ENCODE measurements at regions not wholly inside any gene's neighbourhood (a gene's known extent, or its start where the extent isn't known, plus 50 kb on each side); places are given as distances from the start of the nearest gene placed in this dataset.

DNA sequence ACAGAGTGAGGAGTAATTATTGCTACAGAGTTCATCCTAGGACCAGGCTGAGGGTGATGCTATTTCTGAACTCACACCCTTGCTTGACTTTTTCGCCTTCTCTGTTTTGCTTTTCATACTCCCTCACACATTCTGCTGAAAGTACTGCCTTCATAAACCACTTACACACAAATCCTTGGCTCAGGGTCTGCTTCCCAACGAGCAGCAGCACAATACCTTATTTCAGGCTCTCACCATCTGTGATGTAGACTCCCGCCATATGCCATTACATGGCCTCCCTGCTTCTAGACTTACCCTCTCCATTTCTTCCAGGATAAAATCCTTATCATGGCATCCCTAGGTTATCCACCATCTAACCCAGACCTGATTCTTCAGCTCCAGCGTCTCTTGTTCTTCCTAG, 321.3 kb upstream of the SPTLC3 start:
- Histone ChIP-seq H3K9me3 (replicated peaks; ENCODE audit: control insufficient read depth, insufficient read depth, low read length) (peaks cover 5% of the 10 kb centered on the region), H3K4me1 (ENCODE audit: control insufficient read depth, extremely low read depth, insufficient read depth, low read length) (no peaks in the 10 kb centered on the region), H3K4me3 (replicated peaks in 1 of 3; ENCODE audit: insufficient read depth in 1 of 3, low read depth in 1 of 3, low read length in 3 of 3) (no peak overlapping the region), H3K9me1 (replicated peaks; ENCODE audit: control insufficient read depth, extremely low read depth, insufficient read depth, low read length) (no peaks in the 10 kb centered on the region), H3K9ac (replicated peaks; ENCODE audit: extremely low read depth, insufficient read depth, low read length) (no peak overlapping the region), H3K79me2 (ENCODE audit: control insufficient read depth, insufficient read depth, low read length) (no peaks in the 10 kb centered on the region), H3K4me2 (ENCODE audit: insufficient read depth, low read length) (no peak overlapping the region), H2AFZ (ENCODE audit: low read depth, low read length) (no peak overlapping the region), H4K20me1 (replicated peaks; ENCODE audit: control insufficient read depth, extremely low read depth, insufficient read depth, low read length) (no peaks in the 10 kb centered on the region), H3K27me3 (ENCODE audit: control insufficient read depth in 2 of 2, insufficient read depth in 2 of 2, low read length in 2 of 2) (no peaks in the 10 kb centered on the region), H3K27ac (ENCODE audit: insufficient read depth, low read depth, low read length) (no peak overlapping the region), H3K36me3 (ENCODE audit: control insufficient read depth in 2 of 2, extremely low read depth in 1 of 2, insufficient read depth in 2 of 2, low read length in 2 of 2) (no peaks in the 10 kb centered on the region)
- dilution Hi-C loops (cut with MboI; ENCODE audit: extremely low pct_ligation_motif_present, low sequenced_read_pairs) (no loop called here), intact Hi-C loops (cut with micrococcal nuclease) (no loop called here)
- DNase-seq (ENCODE audit: low read depth, low spot score) (no peak), FAIRE-seq (no peak)
- ChIA-PET CTCF (no interaction called here), POLR2A (no interaction called here)
- TF ChIP-seq POLR2AphosphoS5 (IDR thresholded peaks at IDR 0.05; ENCODE audit: insufficient read depth, low read depth, low read length), result no peak
- TF ChIP-seq JUN (IDR thresholded peaks at IDR 0.05; ENCODE audit: borderline replicate concordance, insufficient read depth, insufficient read length, low read depth), result no peak
- no peak for TF ChIP-seq POLR2A (IDR thresholded peaks at IDR 0.05; ENCODE audit: low read depth, low read length)
- no peak for TF ChIP-seq CTCF (IDR thresholded peaks at IDR 0.05; ENCODE audit: extremely low read depth in 1 of 2, insufficient read depth in 1 of 2, low read depth in 1 of 2, low read length in 2 of 2)
- no TSS peak for BruUV-seq (replicated peaks)

DNA sequence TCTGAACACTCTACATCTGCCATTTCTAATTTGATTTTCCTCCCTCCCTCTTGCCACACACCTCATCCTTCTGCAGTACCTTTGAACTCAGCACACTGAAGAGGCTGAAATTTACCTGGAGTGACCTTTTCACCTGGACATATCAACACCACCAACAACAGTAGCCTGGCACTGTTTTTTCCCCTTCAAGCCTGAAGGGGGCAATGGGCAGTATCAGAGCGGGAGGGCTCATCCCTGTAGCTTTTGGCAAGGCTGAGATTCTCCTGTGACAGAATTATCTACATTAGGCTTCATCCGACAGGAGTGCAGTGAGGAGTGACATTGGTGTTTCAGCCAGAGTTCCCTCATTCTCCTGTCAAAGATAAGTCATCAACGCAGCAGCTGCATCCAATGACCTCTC, 312.8 kb upstream of the SPTLC3 start:
- no peak for FAIRE-seq
- CTCF ChIA-PET, result no interaction called here

More for the DNA sequence above, 312.8 kb upstream of the SPTLC3 start:
- Histone ChIP-seq H3K4me2 (ENCODE audit: insufficient read depth, low read length) (no peak overlapping the region), H3K9me3 (replicated peaks; ENCODE audit: control insufficient read depth, insufficient read depth, low read length) (peaks cover 10% of the 10 kb centered on the region), H3K79me2 (ENCODE audit: control insufficient read depth, insufficient read depth, low read length) (no peaks in the 10 kb centered on the region), H3K4me3 (replicated peaks in 1 of 3; ENCODE audit: insufficient read depth in 1 of 3, low read depth in 1 of 3, low read length in 3 of 3) (no peak overlapping the region), H3K9ac (replicated peaks; ENCODE audit: extremely low read depth, insufficient read depth, low read length) (no peak overlapping the region), H2AFZ (ENCODE audit: low read depth, low read length) (no peak overlapping the region), H3K9me1 (replicated peaks; ENCODE audit: control insufficient read depth, extremely low read depth, insufficient read depth, low read length) (no peaks in the 10 kb centered on the region), H4K20me1 (replicated peaks; ENCODE audit: control insufficient read depth, extremely low read depth, insufficient read depth, low read length) (no peaks in the 10 kb centered on the region), H3K27me3 (ENCODE audit: control insufficient read depth in 2 of 2, insufficient read depth in 2 of 2, low read length in 2 of 2) (no peaks in the 10 kb centered on the region), H3K27ac (ENCODE audit: insufficient read depth, low read depth, low read length) (no peak overlapping the region), H3K36me3 (ENCODE audit: control insufficient read depth in 2 of 2, extremely low read depth in 1 of 2, insufficient read depth in 2 of 2, low read length in 2 of 2) (no peaks in the 10 kb centered on the region), H3K4me1 (ENCODE audit: control insufficient read depth, extremely low read depth, insufficient read depth, low read length) (no peaks in the 10 kb centered on the region)
- no peak for DNase-seq (ENCODE audit: low read depth, low spot score)
- dilution Hi-C loops (cut with MboI; ENCODE audit: extremely low pct_ligation_motif_present, low sequenced_read_pairs), result no loop called here
- POLR2A ChIA-PET, result no interaction called here
- intact Hi-C loops (cut with micrococcal nuclease), result no loop called here
- TF ChIP-seq JUN (IDR thresholded peaks at IDR 0.05; ENCODE audit: borderline replicate concordance, insufficient read depth, insufficient read length, low read depth) (no peak), EZH2 (IDR thresholded peaks at IDR 0.05; ENCODE audit: borderline replicate concordance, low read depth, low read length, severe bottlenecking) (no peak), GATA2 (IDR thresholded peaks at IDR 0.05; ENCODE audit: insufficient read depth, insufficient read length, low read depth, low read length) (no peak), CTCF (IDR thresholded peaks at IDR 0.05; ENCODE audit: extremely low read depth in 1 of 2, insufficient read depth in 1 of 2, low read depth in 1 of 2, low read length in 2 of 2) (no peak), POLR2AphosphoS5 (IDR thresholded peaks at IDR 0.05; ENCODE audit: insufficient read depth, low read depth, low read length) (no peak), POLR2A (IDR thresholded peaks at IDR 0.05; ENCODE audit: low read depth, low read length) (no peak), MYC (IDR thresholded peaks at IDR 0.05; ENCODE audit: low read depth, low read length) (no peak), FOS (IDR thresholded peaks at IDR 0.05; ENCODE audit: borderline replicate concordance, insufficient read depth, low read length) (no peak)
- TF ChIP-seq, protein P1, sequence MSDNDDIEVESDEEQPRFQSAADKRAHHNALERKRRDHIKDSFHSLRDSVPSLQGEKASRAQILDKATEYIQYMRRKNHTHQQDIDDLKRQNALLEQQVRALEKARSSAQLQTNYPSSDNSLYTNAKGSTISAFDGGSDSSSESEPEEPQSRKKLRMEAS (IDR thresholded peaks at IDR 0.05; ENCODE audit: insufficient read depth, insufficient read length), result no peak
- no TSS peak for BruUV-seq (replicated peaks)
